ENCODE measurements at regions not wholly inside any gene's neighbourhood (a gene's known extent, or its start where the extent isn't known, plus 50 kb on each side); places are given as distances from the start of the nearest gene placed in this dataset.

DNA sequence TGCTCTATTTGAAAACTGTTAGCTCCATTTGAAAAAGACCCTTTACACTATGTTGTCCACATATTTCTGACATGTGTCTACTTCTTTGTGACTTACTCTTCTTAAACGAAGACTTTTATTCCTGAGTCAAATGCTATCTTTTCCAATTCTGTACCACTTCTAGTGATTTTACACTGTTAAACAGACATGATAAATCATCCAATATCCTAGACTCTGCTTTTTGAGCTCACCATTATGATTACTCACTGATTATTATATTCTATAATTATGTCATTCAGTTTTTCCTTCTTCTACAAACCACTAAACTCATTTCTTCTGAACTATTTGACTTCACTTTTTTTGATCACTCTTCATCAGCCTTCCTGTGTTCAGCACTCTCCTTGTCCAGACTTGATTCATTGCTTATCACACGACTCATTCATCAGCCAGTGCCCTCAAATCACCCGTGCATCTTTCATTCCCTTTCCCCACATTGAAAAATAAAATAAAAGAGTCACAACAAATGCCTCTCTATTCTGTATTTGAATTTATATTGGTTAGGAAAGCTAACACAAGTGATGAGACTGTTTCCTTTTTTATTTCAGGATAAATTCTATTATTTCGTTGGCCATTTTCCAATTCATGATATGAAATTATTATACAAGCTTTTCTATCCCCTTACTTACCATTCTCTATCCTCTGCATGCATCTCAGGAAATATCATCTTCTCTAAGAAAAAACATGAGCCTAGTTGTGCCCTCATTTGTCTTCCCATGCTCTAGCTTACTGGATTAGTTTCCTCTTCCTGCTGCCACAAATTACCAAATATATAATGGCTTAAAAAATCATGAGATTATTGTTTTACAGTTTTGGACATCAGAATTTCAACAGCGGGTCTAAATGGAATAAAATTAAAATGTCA is 1482.1 kb upstream of the MIR17HG start:
- TF ChIP-seq, protein P1, sequence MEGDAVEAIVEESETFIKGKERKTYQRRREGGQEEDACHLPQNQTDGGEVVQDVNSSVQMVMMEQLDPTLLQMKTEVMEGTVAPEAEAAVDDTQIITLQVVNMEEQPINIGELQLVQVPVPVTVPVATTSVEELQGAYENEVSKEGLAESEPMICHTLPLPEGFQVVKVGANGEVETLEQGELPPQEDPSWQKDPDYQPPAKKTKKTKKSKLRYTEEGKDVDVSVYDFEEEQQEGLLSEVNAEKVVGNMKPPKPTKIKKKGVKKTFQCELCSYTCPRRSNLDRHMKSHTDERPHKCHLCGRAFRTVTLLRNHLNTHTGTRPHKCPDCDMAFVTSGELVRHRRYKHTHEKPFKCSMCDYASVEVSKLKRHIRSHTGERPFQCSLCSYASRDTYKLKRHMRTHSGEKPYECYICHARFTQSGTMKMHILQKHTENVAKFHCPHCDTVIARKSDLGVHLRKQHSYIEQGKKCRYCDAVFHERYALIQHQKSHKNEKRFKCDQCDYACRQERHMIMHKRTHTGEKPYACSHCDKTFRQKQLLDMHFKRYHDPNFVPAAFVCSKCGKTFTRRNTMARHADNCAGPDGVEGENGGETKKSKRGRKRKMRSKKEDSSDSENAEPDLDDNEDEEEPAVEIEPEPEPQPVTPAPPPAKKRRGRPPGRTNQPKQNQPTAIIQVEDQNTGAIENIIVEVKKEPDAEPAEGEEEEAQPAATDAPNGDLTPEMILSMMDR (IDR thresholded peaks at IDR 0.05; ENCODE audit: insufficient read depth, low read length) = no peak
- TF ChIP-seq GABPA (IDR thresholded peaks at IDR 0.05; ENCODE audit: low read depth) (no peak), POLR2AphosphoS5 (IDR thresholded peaks at IDR 0.05; ENCODE audit: low read depth) (no peak)
